DND-41 (cell line): ENCODE measurements at regions not wholly inside any gene's neighbourhood (a gene's known extent, or its start where the extent isn't known, plus 50 kb on each side); places are given as distances from the start of the nearest gene placed in this dataset.
A peak's percentile ranks its signal among the peaks of the same experiment; 100 is the strongest.
"Not testable (repeated sequence)": the region's sequence is repeated elsewhere in the genome, so short reads cannot be mapped to it uniquely, and the experiment has no call there.

Experiments
- ATAC-seq: fragments of 200-7000 bp; cut with Tn5 transposase; 3 replicates; pipeline ENCODE4 v1.9.1; 2021; ENCODE audit warnings: low read depth; ENCODE audit not compliant: insufficient read depth
- DNase-seq: peaks from one replicate; pipeline ENCODE4 v3.0.0-alpha.2; 2020
- H2AFZ ChIP-seq: 2 replicates; pipeline ENCODE4 v1.6.0; 2012; ENCODE audit warnings: low read depth, low read length
- H3K27ac ChIP-seq: 2 replicates; pipeline ENCODE4 v1.5.1; 2012; ENCODE audit warnings: low read length, inconsistent platforms
- H3K27me3 ChIP-seq: fragments of 200-600 bp; sonication (generic); 2 replicates; pipeline ENCODE4 v1.6.0; 2012; ENCODE audit warnings: low read length, mild to moderate bottlenecking, inconsistent platforms; ENCODE audit not compliant: insufficient read depth, poor library complexity
- H3K36me3 ChIP-seq: 2 replicates; pipeline ENCODE4 v1.5.1; 2012; ENCODE audit warnings: low read length, inconsistent platforms; ENCODE audit not compliant: insufficient read depth
- H3K4me1 ChIP-seq: 2 replicates; pipeline ENCODE4 v1.5.1; 2012; ENCODE audit warnings: mild to moderate bottlenecking, low read length; ENCODE audit not compliant: insufficient read depth
- H3K4me2 ChIP-seq: 2 replicates; pipeline ENCODE4 v1.6.0; 2012; ENCODE audit warnings: mild to moderate bottlenecking, moderate library complexity, low read length, inconsistent platforms; ENCODE audit not compliant: insufficient read depth
- H3K4me3 ChIP-seq, 2 experiments: fragments of 200-600 bp in 1 of 2; shearing (Covaris generic) in 1 of 2; 2 replicates each; pipeline ENCODE4 v1.5.1; 2012 to 2016; ENCODE audit warnings: inconsistent platforms in 2 of 2, low read length in 2 of 2, mild to moderate bottlenecking in 2 of 2, low read depth in 1 of 2, moderate library complexity in 1 of 2
- H3K79me2 ChIP-seq: 2 replicates; pipeline ENCODE4 v1.6.0; 2012; ENCODE audit warnings: low read length, inconsistent platforms; ENCODE audit not compliant: insufficient read depth
- H3K9ac ChIP-seq: 2 replicates; pipeline ENCODE4 v1.6.0; 2012; ENCODE audit warnings: low read depth, mild to moderate bottlenecking, inconsistent platforms, low read length, moderate library complexity
- H3K9me3 ChIP-seq: 2 replicates; pipeline ENCODE4 v1.5.1; 2012; ENCODE audit warnings: low read length, moderate library complexity, mild to moderate bottlenecking, inconsistent platforms; ENCODE audit not compliant: insufficient read depth, severe bottlenecking
- H4K20me1 ChIP-seq: 2 replicates; pipeline ENCODE4 v1.6.0; 2012; ENCODE audit warnings: low read length; ENCODE audit not compliant: insufficient read depth
- EZH2 ChIP-seq: IDR thresholded peaks from 3 replicates; pipeline ENCODE4 v1.6.1; 2012; ENCODE audit warnings: borderline replicate concordance, low read depth, mild to moderate bottlenecking, moderate library complexity, low read length, inconsistent platforms; ENCODE audit not compliant: severe bottlenecking
- TF ChIP-seq, protein P1 (sequence below): IDR thresholded peaks from 2 replicates; pipeline ENCODE4 v1.5.1; 2012; ENCODE audit warnings: borderline replicate concordance, low read length, moderate library complexity, mild to moderate bottlenecking; ENCODE audit not compliant: poor library complexity, severe bottlenecking; ENCODE audit errors: extremely low read depth

GRCh38 chr4:33837043-33837838 lies 2407.1 kb downstream of the ARAP2 start:
- H3K4me2 ChIP-seq: no peak overlapping the region
- no peaks in the 10 kb centered on the region for H3K79me2 ChIP-seq
- DNase-seq: no peak
- H4K20me1 ChIP-seq: no peaks in the 10 kb centered on the region
- no peaks in the 10 kb centered on the region for H3K4me1 ChIP-seq
- no peak overlapping the region for H3K27ac ChIP-seq
- H3K36me3 ChIP-seq: no peaks in the 10 kb centered on the region
- H3K27me3 ChIP-seq: no peaks in the 10 kb centered on the region
- no peak for ATAC-seq
- H3K4me3 ChIP-seq: no peak overlapping the region
- H3K9me3 ChIP-seq: no peaks in the 10 kb centered on the region
- H2AFZ ChIP-seq: no peak overlapping the region
- no peak for TF ChIP-seq EZH2
- TF ChIP-seq, protein P1, sequence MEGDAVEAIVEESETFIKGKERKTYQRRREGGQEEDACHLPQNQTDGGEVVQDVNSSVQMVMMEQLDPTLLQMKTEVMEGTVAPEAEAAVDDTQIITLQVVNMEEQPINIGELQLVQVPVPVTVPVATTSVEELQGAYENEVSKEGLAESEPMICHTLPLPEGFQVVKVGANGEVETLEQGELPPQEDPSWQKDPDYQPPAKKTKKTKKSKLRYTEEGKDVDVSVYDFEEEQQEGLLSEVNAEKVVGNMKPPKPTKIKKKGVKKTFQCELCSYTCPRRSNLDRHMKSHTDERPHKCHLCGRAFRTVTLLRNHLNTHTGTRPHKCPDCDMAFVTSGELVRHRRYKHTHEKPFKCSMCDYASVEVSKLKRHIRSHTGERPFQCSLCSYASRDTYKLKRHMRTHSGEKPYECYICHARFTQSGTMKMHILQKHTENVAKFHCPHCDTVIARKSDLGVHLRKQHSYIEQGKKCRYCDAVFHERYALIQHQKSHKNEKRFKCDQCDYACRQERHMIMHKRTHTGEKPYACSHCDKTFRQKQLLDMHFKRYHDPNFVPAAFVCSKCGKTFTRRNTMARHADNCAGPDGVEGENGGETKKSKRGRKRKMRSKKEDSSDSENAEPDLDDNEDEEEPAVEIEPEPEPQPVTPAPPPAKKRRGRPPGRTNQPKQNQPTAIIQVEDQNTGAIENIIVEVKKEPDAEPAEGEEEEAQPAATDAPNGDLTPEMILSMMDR: no peak
- no peak overlapping the region for H3K9ac ChIP-seq

DNA sequence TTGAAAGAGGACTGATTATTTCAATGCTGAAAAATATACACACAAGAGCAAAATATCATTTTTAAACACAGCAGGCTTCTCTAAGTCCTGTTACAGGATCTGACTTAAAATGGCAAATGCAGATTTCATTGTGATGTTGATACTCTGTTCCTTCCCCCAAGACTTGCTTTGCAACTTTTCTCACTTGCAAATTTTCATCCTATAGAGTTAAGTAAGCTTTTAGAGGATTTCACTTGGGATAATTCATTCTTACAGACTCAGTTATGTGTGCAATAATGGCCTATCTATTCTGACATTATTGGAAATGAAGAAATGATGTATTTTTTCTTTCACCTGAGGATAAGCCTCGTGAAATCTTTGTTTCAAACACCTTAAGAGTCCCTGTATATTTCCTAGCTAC lies 2403.2 kb downstream of the ARAP2 start:
- no peak for TF ChIP-seq EZH2
- TF ChIP-seq, protein P1: no peak
- Histone ChIP-seq H3K9me3 (no peaks in the 10 kb centered on the region), H3K27me3 (no peaks in the 10 kb centered on the region), H3K4me2 (no peak overlapping the region), H3K27ac (no peak overlapping the region), H2AFZ (peak overlapping the region; percentile 6; the same call in 1 of the 2 replicates), H3K79me2 (no peaks in the 10 kb centered on the region), H3K4me3 (no peak overlapping the region), H3K9ac (no peak overlapping the region), H3K4me1 (no peaks in the 10 kb centered on the region), H4K20me1 (no peaks in the 10 kb centered on the region), H3K36me3 (no peaks in the 10 kb centered on the region)
- DNase-seq: no peak
- ATAC-seq: no peak

- H3K9me3 ChIP-seq: peaks cover 7% of the 10 kb centered on the region
- H3K36me3 ChIP-seq: no peaks in the 10 kb centered on the region; the same call in 1 of the 2 replicates
- TF ChIP-seq, protein P1: no peak
- peaks cover 32% of the 10 kb centered on the region for H3K4me1 ChIP-seq
- ATAC-seq (peak; percentile 99), DNase-seq (peak; percentile 64)
- H3K27ac ChIP-seq: peak overlapping the region; percentile 92
- peak overlapping the region in 1 of 2 experiments; percentile 36; a peak in 1 of 4 replicates for H3K4me3 ChIP-seq
- H2AFZ ChIP-seq: peak overlapping the region; percentile 69
- H4K20me1 ChIP-seq: no peaks in the 10 kb centered on the region
- no peaks in the 10 kb centered on the region for H3K79me2 ChIP-seq
- peak overlapping the region; percentile 55 for H3K4me2 ChIP-seq
- no peaks in the 10 kb centered on the region for H3K27me3 ChIP-seq
- peak overlapping the region; percentile 49 for H3K9ac ChIP-seq
These were observed 2393.9 kb downstream of the ARAP2 start for GRCh38 chr4:33850371-33850902.

DNA sequence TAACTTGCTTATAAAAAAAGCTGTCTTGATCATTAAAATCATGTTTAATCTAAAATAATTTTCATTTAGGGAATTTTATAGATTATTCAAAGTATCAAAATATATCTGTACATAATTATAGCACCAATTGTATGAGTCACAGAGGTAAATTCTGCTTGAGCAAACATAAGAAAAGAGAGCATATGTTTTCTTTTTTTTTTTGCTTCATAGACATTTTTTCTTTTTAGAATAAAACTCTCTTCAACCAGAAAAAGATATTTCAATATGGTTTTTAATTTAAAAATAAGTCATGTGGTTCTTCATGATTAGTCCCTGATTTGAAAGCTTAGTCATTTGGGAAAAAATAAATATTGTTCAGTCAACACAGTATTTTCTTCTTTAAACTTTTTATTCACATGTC lies 2390.6 kb downstream of the ARAP2 start:
- not testable (repeated sequence) for H3K9ac ChIP-seq, DNase-seq, H4K20me1 ChIP-seq, H3K9me3 ChIP-seq, H3K4me3 ChIP-seq, H3K27ac ChIP-seq, H3K4me2 ChIP-seq, H3K36me3 ChIP-seq, H2AFZ ChIP-seq, H3K79me2 ChIP-seq, H3K27me3 ChIP-seq, ATAC-seq
- peaks cover 32% of the 10 kb centered on the region for H3K4me1 ChIP-seq
